Right renal cortex interstitium (tissue), 3 donors: ENCODE measurements at regions not wholly inside any gene's neighbourhood (a gene's known extent, or its start where the extent isn't known, plus 50 kb on each side); places are given as distances from the start of the nearest gene placed in this dataset.
"Not testable (repeated sequence)": the region's sequence is repeated elsewhere in the genome, so short reads cannot be mapped to it uniquely, and the experiment has no call there.

Experiments used
- DNase-seq, 3 donors: peaks; one replicate each; pipeline ENCODE4 v3.0.0-alpha.2; 2013; ENCODE audit warnings: low read depth in 3 of 3, low spot score in 2 of 3

DNA sequence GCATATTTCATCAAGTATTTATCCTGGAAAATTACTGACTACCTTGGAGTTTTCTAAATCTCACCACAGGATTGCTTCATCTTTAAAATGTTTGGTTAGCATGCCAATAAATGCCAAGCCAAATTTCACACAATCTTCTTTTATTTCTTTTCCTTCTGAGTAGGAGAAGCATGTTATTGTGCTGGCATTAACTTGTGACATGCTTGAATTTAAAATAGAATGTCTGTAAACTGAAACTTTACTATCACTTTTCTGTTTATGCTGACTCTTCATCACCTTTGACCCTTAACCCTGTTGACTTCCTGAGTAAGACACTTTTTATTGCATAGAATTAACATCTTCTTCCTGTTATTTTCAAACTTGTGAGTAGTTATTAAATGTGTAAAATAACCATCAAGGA is 56.2 kb upstream of the LRRTM4 start:
- DNase-seq: no peak

DNA sequence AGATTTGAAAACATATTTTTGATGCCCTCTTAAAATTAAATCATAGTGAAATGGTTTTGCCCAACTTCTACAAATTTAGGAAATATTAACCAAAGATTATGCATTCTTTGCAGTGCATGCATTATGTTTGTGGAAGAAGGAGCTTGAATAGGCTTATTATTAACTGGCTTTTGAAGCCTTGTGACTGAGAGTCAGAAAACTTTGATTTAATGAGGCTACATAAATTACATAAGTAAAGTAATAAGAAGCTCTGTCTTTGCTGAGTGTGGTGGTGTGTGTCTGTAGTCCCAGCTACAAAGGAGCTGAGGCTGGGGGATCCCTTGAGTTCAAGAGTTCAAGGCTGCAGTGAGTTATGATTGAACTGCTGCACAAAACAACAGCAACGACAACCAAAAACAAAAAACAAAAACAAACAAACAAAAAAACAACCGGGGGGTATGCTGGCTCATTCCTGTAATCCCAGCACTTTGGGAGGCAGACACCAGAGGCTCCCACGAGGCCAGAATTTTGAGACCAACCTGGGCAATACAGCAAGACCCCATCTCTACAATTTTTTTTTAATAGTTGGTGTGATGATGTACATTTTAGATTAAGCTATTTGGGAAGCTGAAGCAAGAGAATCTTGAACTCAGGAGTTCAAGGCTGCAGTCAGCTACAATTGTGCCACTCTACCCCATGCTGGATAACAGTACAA is 57.0 kb upstream of the LRRTM4 start:
- DNase-seq: no peak

DNA sequence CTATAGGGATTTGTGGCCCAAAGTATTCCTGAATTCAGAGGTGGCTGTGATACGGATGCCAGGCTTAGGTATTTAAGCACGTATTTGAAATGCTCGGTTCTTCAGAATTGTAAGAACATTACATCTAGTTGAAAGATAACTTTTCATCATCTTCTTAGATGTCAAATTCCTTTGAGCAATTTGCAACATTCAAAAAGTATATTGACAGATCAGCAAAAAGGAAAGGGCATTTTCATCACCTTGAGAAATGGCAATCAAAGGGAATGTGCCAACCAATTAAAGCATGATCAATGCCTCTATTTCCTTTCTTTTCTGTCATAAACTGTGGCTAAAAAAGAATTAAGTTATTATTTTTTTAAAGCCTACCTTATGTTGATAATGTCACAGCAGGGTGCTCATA is 66.3 kb upstream of the LRRTM4 start:
- no peak for DNase-seq

DNA sequence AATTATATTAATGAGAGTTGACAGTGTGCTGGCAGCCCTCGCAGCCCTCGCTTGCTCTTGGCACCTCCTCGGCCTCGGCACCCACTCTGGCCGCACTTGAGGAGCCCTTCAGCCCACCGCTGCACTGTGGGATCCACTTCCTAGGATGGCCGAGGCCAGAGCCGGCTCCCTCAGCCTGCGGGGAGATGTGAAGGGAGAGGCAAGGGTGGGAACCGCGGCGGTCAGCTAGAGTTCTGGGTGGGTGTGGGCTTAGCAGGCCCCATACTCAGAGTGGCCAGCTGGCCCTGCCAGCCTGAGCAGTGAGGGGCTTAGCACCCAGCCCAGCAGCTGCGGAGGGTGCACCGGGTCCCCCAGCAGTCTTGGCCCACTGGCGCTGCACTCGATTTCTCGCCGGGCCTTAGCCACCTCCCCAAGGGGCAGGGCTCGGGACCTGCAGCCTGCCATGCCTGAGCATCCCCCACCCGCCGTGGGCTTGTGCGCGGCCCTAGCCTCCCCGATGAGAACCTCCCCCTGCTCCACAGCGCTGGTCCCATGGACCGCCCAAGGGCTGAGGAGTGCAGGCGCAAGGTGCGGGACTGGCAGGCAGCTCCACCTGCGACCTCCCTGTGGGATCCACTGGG is 68.2 kb upstream of the LRRTM4 start:
- no peak for DNase-seq

DNA sequence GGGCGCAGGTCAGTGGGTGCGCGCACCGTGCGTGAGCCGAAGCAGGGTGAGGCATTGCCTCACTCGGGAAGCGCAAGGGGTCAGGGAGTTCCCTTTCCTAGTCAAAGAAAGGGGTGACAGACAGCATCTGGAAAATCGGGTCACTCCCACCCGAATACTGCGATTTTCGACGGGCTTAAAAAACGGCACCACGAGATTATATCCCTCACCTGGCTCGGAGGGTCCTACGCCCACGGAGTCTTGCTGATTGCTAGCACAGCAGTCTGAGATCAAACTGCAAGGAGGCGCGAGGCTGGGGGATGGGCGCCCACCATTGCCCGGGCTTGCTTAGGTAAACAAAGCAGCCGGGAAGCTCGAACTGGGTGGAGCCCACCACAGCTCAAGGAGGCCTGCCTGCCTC is 70.8 kb upstream of the LRRTM4 start:
- DNase-seq: not testable (repeated sequence)

DNA sequence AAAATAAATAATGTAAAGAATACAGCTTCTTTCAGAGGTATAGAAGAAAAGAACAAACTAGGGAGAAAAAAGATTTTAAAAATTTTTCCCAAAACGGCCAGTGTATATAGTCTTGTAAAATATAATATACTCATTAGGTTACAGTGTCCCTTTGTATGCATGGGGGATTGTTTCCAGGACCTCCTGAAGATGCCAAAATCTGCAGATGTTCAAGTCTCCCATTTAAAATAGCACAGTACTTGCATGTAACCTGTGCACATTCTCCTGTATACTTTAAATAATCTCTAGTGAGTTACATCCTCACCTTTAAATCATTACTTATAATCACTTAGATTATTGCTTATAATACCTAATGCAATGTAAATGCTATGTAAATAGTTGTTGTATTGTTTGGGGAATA is 80.6 kb upstream of the LRRTM4 start:
- no peak for DNase-seq

DNA sequence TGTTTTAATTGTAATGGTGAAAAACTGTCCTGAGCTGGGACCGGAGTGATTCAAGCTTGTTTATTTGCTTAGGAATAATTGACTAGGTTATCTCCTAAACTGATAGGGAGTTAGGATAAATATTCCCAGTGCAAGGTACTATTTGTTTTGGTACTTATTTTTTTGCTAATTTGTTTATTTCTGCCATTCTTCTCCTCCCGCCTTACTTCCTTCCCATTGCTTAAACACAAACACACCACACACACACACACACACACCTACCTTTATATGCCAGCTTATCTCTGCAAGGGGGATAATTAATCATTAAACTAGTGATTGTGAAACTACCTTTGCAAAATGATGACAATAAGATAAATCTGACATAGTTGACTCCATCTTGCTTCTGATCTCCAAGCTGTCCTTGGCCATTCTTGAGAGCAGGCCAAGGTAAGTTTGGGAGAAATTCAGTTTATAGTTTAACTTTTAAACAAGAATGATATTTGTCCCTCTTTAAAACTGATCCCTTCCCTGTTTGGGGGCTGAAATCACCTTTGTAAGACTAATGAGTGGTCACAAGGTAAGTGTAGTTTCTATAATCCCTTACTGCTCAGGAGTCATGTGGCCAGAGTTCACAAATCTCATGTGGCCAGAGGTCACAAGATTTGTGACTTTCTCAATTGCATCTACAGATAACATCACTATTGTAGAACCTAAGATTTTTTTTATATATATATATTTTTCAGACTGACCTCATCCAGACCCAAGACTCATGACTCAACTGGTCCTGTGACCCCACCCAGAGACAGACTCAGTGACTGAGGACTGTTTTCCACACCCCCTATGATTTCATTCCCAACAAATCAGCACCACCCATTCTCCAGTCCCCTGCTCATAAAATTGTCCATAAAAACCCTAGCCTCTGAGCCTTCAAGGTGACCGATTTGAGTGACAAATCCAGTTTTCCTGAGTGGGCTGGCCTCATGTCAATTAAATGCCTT is 83.1 kb upstream of the LRRTM4 start:
- no peak for DNase-seq

DNA sequence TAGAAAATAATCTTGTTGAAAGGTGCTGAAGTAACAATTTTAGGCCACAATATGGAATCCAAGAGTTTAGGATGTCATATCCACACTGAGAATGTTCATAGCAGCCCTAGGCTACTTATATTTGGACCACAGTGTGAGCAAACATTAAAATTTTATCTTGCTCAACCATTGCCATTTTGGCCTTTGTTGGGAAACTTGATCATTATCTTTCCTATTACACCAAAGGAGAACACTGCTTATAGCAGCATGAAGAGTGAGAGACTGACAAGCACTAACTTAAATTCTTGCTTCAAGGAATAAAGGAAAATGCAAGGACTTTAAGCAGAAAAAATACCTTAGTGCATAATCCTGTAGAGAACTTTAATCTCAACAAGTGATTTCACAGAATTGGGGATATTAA is 86.3 kb upstream of the LRRTM4 start:
- DNase-seq: no peak

DNA sequence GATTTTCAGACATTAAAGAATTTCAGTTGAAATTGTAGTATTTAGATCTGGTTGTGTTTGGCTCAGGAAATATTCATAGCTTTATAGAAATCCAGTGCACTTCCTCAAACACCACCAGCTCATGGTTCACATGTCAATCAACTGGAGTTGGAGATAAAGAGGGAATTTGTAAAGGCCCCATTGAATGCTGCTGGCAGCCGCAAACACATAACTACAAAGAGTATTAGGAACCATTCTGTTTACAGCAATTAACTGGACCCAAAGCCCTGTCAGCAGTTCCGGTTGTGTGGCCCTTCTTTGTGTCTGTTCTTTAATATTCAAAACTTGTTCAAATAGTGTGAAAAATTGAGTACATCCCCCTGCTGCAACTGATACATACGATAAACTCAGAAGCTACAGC is 107.4 kb upstream of the LRRTM4 start:
- no peak for DNase-seq

DNA sequence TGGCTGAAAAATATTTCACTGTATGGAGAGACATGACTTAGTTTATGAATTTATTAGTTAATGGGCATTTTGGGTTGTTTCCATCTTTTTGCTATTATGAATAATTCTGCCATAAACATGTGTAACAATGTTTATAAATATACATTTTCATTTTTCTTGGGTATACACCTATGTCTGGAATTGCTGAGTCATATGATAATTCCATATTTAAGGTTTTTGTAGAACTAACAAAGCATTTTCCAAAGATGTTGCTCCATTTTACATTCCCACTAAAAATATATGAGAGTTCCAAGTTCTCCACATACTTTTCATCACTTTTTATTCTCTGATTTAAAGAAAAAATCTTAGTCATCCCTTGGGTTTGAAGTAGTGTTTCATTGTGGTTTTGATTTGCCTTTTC is 108.8 kb upstream of the LRRTM4 start:
- DNase-seq: no peak

DNA sequence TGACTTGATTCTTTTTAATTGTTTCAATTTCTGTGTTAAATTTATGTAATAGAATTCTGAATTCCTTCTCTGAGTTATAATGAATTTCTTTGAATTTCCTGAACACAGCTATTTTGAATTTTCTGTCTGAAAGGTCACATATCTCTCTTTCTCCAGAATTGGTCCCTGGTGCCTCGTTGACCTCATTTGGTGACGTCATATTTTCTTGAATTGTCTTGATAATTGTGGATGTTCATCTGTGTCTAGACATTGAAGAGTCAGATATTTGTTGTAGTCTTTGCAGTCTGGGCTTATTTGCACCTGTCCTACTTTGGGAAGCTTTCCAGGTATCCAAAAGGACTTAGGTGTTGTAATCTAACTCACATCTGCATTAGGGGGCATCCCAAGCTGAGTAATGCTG is 111.4 kb upstream of the LRRTM4 start:
- DNase-seq: no peak

DNA sequence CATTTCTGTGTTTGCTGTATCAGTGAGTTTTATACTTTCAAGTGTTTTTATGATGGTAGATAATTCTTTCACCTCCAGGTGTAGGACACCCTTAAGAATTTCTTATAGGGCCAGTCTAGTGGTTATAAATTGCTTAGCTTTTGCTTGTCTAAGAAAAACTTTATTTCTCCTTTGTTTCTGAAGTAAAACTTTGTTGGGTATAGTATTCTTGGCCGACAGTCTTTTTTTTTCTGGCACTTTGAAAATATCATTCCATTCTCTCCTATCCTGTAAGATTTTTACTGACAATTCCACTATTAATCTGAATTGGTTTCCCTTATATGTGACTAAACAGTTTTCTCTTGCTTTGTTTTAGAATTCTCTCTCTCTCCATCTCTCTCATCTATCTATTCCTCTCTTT is 118.7 kb upstream of the LRRTM4 start:
- no peak for DNase-seq

DNA sequence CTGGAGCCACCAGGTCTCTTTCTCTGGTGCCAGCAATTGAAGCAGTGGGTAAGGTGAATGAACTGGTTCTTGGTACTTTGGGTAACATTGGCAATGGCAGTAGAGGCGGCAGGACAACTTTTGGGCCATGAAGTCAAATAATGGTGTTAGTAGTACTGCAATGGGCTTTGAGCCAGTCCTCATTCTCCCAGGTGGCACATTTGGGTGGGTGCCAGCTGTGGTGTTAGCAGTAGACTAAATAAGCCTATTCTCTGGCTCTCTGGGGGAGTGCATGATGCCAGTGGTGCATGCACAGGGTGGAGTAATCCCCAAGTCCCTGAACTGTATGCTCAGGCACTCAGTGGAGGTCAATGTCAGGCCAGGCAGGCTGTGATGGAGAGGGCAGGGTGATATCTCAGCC is 120.2 kb upstream of the LRRTM4 start:
- no peak for DNase-seq

DNA sequence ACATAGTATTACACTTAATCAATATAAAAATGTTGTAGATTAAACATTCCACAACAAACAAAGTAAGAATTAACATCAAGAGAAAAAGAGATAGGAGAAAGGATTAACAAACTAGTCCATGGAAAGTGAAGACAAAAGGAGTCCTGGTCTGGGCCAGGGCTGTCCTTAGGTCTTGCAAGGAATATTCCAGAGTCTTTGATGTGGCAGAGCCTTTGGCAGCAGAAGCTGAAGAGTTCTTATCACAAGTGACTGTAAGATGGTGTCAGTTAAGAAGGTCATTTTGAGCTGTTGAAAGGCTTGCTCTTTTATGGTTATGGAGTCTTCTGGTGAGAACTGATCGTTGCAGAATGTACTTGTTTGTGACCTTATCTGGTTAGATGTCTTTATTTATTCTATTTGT is 127.7 kb upstream of the LRRTM4 start:
- no peak for DNase-seq

DNA sequence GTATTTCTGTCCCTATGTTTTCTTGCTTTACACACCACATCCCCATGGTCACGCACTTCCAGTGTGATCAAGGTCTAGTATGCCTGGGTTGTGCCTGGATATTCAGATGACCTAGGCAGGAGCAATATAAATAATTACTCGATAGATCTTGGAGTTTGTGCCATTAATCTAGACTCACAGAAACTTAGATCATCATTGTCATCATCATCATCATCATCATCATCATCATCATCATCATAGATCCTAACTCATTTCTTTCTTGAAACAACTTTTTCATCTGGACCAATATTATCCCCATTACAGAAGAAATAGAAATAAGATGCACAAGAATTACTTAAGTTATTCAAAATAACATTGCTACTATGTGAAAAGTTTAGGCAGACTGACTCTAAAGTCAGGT is 130.3 kb upstream of the LRRTM4 start:
- no peak for DNase-seq

DNA sequence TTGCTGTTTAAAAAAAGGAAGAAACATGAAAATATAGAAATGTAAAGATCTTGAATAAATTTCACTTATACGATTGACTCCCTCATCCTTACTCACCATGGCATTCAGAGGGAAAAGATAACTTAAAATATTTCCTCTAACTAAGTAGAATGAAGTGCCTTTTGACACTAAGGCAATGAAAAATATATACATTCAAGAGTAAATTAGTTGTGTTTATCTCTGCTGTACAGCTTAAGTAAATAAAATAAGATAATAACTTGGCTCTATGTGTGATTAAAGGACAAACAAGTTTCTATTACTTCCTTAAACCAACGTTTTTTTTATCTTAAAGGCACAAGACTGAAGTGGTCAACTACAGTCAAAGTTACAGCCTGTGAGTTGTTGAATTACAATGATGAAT is 142.3 kb upstream of the LRRTM4 start:
- DNase-seq: no peak

DNA sequence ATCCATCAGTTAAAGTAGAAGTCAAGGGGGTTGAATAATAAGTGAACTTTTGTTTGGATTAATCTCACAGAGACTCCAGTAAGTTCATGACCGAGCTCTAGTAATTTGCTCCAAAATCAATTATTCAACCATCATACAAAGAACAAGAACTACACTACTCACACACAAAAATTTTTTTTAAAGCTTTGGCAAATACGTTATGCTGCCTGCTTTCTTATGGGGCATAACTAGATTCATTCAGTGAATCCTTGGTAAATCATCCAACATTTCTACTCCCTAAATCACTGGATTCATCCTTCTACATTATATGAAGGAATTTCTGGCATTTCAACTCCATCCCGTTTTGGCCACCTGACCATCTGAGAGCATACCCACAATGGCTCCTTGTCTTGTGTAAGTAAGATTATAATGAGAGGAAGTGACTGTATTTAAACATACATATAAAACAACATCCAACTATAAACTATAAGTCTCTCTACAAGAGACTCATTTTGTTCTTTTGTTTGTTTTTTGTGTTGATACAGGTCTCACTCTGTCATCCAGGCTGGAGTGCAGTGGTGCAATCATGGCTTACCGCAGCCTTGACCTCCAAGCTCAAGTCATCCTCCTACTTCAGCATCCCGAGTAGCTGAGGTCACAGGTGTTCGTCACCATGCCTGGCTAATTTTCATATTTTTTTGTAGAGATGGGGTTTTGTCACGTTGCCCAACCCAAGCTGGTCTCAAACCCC is 144.2 kb upstream of the LRRTM4 start:
- DNase-seq: no peak

DNA sequence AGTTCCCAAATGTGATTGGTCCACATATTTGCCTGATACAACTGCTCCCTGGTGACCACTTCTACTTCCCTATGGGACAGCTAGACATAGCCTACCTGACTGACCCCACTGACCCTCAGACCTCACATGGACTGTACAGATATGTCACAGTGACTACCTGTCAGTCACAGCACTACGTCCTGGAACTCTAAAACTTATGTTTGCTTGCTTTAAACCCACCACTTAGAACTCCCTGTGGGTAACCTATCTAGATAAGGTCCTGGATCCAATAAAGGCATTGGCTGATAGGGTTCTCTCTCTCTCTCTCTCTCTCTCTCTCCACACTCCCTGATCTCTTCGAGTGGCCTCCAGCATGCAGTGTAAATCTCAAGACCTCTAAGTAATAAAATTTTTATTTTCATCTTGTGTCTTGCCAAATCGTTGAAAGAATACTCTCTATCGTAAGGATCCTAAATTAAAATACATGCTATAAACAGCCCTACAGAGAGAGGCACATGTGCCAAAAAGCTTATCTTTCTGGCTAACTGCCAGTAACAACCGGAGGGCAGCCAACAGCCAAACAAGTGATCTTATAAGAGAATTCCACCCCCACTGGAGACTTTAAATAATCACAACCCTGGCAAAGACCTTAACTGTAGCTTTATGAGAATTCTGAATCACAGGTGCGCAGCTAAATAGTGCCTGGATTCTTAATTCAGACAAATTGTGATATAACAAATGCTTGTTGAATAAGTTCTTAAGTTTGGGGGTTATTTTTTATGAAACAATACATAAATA is 162.6 kb upstream of the LRRTM4 start:
- not testable (repeated sequence) for DNase-seq

DNA sequence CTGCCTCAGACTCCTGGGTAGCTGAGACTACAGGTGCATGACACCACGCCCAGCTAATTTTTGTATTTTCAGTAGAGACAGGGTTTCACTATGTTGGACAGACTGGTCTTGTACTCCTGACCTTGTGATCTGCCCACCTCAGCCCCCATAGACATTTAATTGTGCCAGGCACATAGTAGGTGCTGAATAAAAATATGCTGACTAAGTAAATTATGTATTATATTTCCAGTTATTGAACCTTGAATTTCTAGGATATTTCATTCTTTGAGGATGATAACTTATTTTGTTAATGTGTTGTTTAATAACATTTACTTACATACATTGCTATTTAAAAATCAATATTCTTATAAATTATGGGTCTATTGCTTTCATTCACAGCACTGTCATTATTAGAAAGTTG is 190.4 kb upstream of the LRRTM4 start:
- DNase-seq: no peak

DNA sequence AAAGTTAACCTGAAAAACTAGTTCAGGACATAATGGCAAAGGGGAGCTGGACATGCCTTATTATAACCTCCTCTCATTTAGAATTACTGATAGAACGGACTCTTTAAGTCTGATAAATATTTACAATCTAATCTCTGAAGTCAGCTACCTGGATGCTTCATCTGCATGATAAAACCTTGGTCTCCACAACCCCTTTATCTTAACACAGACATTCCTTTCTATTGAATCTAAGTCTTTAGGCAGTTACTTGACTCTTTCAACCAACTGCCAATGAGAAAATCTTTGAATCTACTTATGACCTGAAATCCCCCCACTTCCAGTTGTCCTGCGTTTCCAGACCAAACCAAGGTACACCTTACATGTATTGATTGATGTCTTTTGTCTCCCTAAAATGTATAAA is 191.2 kb upstream of the LRRTM4 start:
- no peak for DNase-seq
